ENCODE measurements at regions not wholly inside any gene's neighbourhood (a gene's known extent, or its start where the extent isn't known, plus 50 kb on each side); places are given as distances from the start of the nearest gene placed in this dataset.

- TF ChIP-seq CTCF (IDR thresholded peaks at IDR 0.05; ENCODE audit: insufficient read depth, low read depth, low read length) (no peak), EZH2 (IDR thresholded peaks at IDR 0.05; ENCODE audit: insufficient read depth, low read length) (no peak)
Observed at GRCh38 chr3:147934451-147935180, 525.5 kb downstream of the ZIC1 start.
